Lower lobe of right lung (tissue), 2 donors: ENCODE measurements at regions not wholly inside any gene's neighbourhood (a gene's known extent, or its start where the extent isn't known, plus 50 kb on each side); places are given as distances from the start of the nearest gene placed in this dataset.
A peak's percentile ranks its signal among the peaks of the same experiment; 100 is the strongest.

Experiments used
- ATAC-seq, 2 donors: fragments of 200-7000 bp; cut with Tn5 transposase; one replicate each; pipeline ENCODE4 v1.9.1; 2020 to 2022; ENCODE audit warnings: mild to moderate bottlenecking in 2 of 2, moderate library complexity in 2 of 2
- DNase-seq: peaks from one replicate; pipeline ENCODE4 v3.0.0-alpha.2; 2020
- H3K27ac ChIP-seq: fragments of 200-600 bp; one replicate; pipeline ENCODE4 v1.8.0; 2022
- H3K27me3 ChIP-seq: fragments of 200-600 bp; one replicate; pipeline ENCODE4 v1.8.0; 2022; ENCODE audit warnings: low read depth
- H3K36me3 ChIP-seq: fragments of 200-600 bp; one replicate; pipeline ENCODE4 v1.8.0; 2022; ENCODE audit warnings: mild to moderate bottlenecking
- H3K4me1 ChIP-seq: fragments of 200-600 bp; one replicate; pipeline ENCODE4 v1.8.0; 2022
- H3K4me3 ChIP-seq: fragments of 200-600 bp; one replicate; pipeline ENCODE4 v1.8.0; 2022; ENCODE audit warnings: mild to moderate bottlenecking
- H3K9me3 ChIP-seq: fragments of 200-600 bp; one replicate; pipeline ENCODE4 v1.8.0; 2022
- CTCF ChIP-seq: fragments of 200-600 bp; IDR thresholded peaks from one replicate; pipeline ENCODE4 v1.8.0; 2022; ENCODE audit warnings: antibody characterized with exemption, mild to moderate bottlenecking
- intact Hi-C: fragments of 100-400 bp; cut with DNase I; formaldehyde crosslinking; loops from one replicate; pipeline ENCODE4 v1.11.0; 2022
- donor health status: DM: no; HTN: yes; CAD: no; lungs with severe emphysema.

GRCh38 chr13:22744688-22745452 is 435.9 kb upstream of the SGCG start:
- Histone ChIP-seq H3K27me3 (no peaks in the 10 kb centered on the region), H3K4me3 (no peak overlapping the region), H3K27ac (no peak overlapping the region), H3K4me1 (no peaks in the 10 kb centered on the region), H3K9me3 (peaks cover 4% of the 10 kb centered on the region), H3K36me3 (no peaks in the 10 kb centered on the region)
- ATAC-seq (no peak), DNase-seq (no peak)
- intact Hi-C loops = no loop called here
- no peak for TF ChIP-seq CTCF

- no peak for ATAC-seq
- H3K36me3 ChIP-seq = no peaks in the 10 kb centered on the region
- no peak overlapping the region for H3K27ac ChIP-seq
- H3K4me1 ChIP-seq = no peaks in the 10 kb centered on the region
- intact Hi-C loops = no loop called here
- no peak for DNase-seq
- H3K9me3 ChIP-seq = no peaks in the 10 kb centered on the region
- no peaks in the 10 kb centered on the region for H3K27me3 ChIP-seq
- no peak overlapping the region for H3K4me3 ChIP-seq
- TF ChIP-seq CTCF = no peak
Measured at GRCh38 chr13:22748866-22749577, 431.8 kb upstream of the SGCG start.

- no peak for ATAC-seq
- H3K9me3 ChIP-seq = no peaks in the 10 kb centered on the region
- no peak for DNase-seq
- H3K36me3 ChIP-seq = no peaks in the 10 kb centered on the region
- no peak for TF ChIP-seq CTCF
- H3K4me1 ChIP-seq = no peaks in the 10 kb centered on the region
- no peak overlapping the region for H3K4me3 ChIP-seq
- no peak overlapping the region for H3K27ac ChIP-seq
- intact Hi-C loops = no loop called here
- H3K27me3 ChIP-seq = no peaks in the 10 kb centered on the region
Measured at GRCh38 chr13:22749626-22750025, 431.2 kb upstream of the SGCG start.

GRCh38 chr13:22757530-22758120 is 423.2 kb upstream of the SGCG start:
- no peaks in the 10 kb centered on the region for H3K9me3 ChIP-seq
- DNase-seq (no peak), ATAC-seq (no peak)
- H3K27ac ChIP-seq = no peak overlapping the region
- no peaks in the 10 kb centered on the region for H3K36me3 ChIP-seq
- TF ChIP-seq CTCF = peak; percentile 22
- H3K27me3 ChIP-seq = no peaks in the 10 kb centered on the region
- intact Hi-C loops = no loop called here
- H3K4me3 ChIP-seq = no peak overlapping the region
- H3K4me1 ChIP-seq = no peaks in the 10 kb centered on the region

GRCh38 chr13:22758245-22758644 is 422.5 kb upstream of the SGCG start:
- H3K36me3 ChIP-seq = no peaks in the 10 kb centered on the region
- H3K4me3 ChIP-seq = no peak overlapping the region
- ATAC-seq (no peak), DNase-seq (no peak)
- H3K9me3 ChIP-seq = no peaks in the 10 kb centered on the region
- H3K27ac ChIP-seq = no peak overlapping the region
- no peaks in the 10 kb centered on the region for H3K4me1 ChIP-seq
- intact Hi-C loops = no loop called here
- no peak for TF ChIP-seq CTCF
- no peaks in the 10 kb centered on the region for H3K27me3 ChIP-seq
